ENCODE measurements at regions not wholly inside any gene's neighbourhood (a gene's known extent, or its start where the extent isn't known, plus 50 kb on each side); places are given as distances from the start of the nearest gene placed in this dataset.

DNA sequence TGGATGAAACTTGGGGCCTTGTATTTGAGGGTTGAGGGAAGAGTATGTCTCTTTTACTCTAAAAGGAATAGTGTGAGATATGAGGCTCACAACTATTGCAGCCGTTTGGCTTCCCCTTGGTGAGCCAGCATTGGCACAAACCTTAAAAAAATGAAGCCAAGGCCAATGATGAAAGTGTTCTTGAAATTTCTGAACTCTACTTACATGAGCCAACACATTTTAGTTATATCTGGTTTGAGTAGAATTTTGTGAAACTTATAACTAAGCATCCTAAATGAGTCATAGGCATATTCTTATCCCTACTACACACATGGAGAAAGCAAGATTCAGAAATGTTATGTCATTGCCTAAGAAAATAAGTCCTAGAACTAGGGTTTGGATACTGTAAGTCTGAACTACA, 55.3 kb upstream of the ACSS3 start:
- no peak overlapping the region for H3K27ac ChIP-seq
- H3K36me3 ChIP-seq: no peaks in the 10 kb centered on the region
- no peak for DNase-seq
- H3K4me1 ChIP-seq: no peaks in the 10 kb centered on the region
- no peak overlapping the region for H3K4me3 ChIP-seq
- H3K27me3 ChIP-seq: no peaks in the 10 kb centered on the region
- H3K9me3 ChIP-seq (replicated peaks): no peaks in the 10 kb centered on the region

DNA sequence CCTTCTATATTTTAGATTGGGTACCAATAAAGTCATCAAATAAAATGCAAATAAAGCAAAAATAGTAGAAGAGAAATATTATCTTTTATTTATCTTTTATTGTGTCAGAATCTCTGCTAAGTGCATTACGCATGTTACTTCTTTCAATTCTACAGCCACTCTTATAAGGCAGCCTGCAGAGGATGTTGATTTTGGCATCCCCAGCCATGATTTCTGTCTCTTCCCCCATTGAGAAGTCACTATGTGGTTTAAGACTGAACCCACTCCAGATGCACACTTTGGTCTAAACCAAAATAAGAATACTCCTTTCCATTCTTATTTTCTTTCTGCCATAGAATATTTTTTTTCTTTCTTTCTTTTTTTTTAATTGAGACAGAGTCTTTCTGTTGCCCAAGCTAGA, 56.0 kb upstream of the ACSS3 start:
- no peaks in the 10 kb centered on the region for H3K9me3 ChIP-seq (replicated peaks)

GRCh38 chr12:81021131-81021748, 56.6 kb upstream of the ACSS3 start:
- H3K4me1 ChIP-seq: no peaks in the 10 kb centered on the region
- no peak for DNase-seq
- no peaks in the 10 kb centered on the region for H3K36me3 ChIP-seq
- H3K4me3 ChIP-seq: no peak overlapping the region
- H3K27ac ChIP-seq: no peak overlapping the region
- H3K27me3 ChIP-seq: no peaks in the 10 kb centered on the region
- H3K9me3 ChIP-seq (replicated peaks): no peaks in the 10 kb centered on the region

More for the DNA sequence above, 56.0 kb upstream of the ACSS3 start:
- no peaks in the 10 kb centered on the region for H3K36me3 ChIP-seq
- H3K4me1 ChIP-seq: no peaks in the 10 kb centered on the region
- no peak overlapping the region for H3K27ac ChIP-seq
- DNase-seq: no peak
- no peak overlapping the region for H3K4me3 ChIP-seq
- H3K27me3 ChIP-seq: no peaks in the 10 kb centered on the region

GRCh38 chr12:81017792-81018191, 60.1 kb upstream of the ACSS3 start:
- Histone ChIP-seq H3K27me3 (no peaks in the 10 kb centered on the region), H3K4me1 (no peaks in the 10 kb centered on the region), H3K4me3 (no peak overlapping the region), H3K36me3 (no peaks in the 10 kb centered on the region), H3K27ac (no peak overlapping the region), H3K9me3 (replicated peaks) (no peaks in the 10 kb centered on the region)
- DNase-seq: no peak

GRCh38 chr12:81015510-81015909, 62.4 kb upstream of the ACSS3 start:
- Histone ChIP-seq H3K9me3 (replicated peaks) (no peaks in the 10 kb centered on the region), H3K27me3 (no peaks in the 10 kb centered on the region)
- DNase-seq: no peak

DNA sequence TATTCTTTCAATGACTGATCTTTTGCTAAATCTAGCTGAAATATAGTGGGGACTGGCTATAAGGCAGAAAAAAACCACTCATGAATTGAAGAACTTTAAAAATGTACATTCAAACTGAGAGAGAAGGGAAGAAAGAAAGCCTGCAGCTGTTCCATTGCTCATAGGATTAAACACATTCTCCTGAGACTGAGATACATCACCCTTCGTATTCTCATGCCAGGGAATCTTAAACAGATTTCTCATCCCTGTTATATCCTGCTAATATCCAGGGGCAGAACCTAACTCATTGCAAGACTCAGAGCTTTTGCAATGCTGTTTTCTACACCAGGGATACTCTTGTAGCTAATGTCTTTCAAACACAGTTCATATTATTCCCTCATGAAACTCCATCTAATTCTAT, 67.2 kb upstream of the ACSS3 start:
- no peaks in the 10 kb centered on the region for H3K27me3 ChIP-seq
- H3K27ac ChIP-seq: peak overlapping the region; percentile 5; the same call in 1 of the 2 replicates
- DNase-seq: peak; percentile 21 to 68
- H3K4me3 ChIP-seq: no peak overlapping the region
- no peaks in the 10 kb centered on the region for H3K36me3 ChIP-seq
- no peaks in the 10 kb centered on the region for H3K9me3 ChIP-seq (replicated peaks)
- peaks cover 9% of the 10 kb centered on the region for H3K4me1 ChIP-seq

More at GRCh38 chr12:81015510-81015909, 62.4 kb upstream of the ACSS3 start:
- Histone ChIP-seq H3K4me1 (peaks cover 5% of the 10 kb centered on the region), H3K36me3 (no peaks in the 10 kb centered on the region), H3K4me3 (no peak overlapping the region), H3K27ac (no peak overlapping the region)

- Histone ChIP-seq H3K4me3 (no peak overlapping the region), H3K27me3 (no peaks in the 10 kb centered on the region), H3K36me3 (no peaks in the 10 kb centered on the region), H3K9me3 (replicated peaks) (no peaks in the 10 kb centered on the region), H3K27ac (no peak overlapping the region), H3K4me1 (peaks cover 5% of the 10 kb centered on the region)
- DNase-seq: no peak
Observed at GRCh38 chr12:81005606-81006005, 67.9 kb upstream of the LIN7A start.

- Histone ChIP-seq H3K4me1 (no peaks in the 10 kb centered on the region), H3K27me3 (no peaks in the 10 kb centered on the region), H3K4me3 (no peak overlapping the region), H3K9me3 (replicated peaks) (no peaks in the 10 kb centered on the region), H3K27ac (no peak overlapping the region), H3K36me3 (no peaks in the 10 kb centered on the region)
- no peak for DNase-seq
Observed at GRCh38 chr12:81000831-81001230, 63.1 kb upstream of the LIN7A start.

GRCh38 chr12:80988986-80989385, 51.3 kb upstream of the LIN7A start:
- Histone ChIP-seq H3K27me3 (no peaks in the 10 kb centered on the region), H3K4me3 (no peak overlapping the region), H3K4me1 (no peaks in the 10 kb centered on the region), H3K36me3 (no peaks in the 10 kb centered on the region), H3K9me3 (replicated peaks) (no peaks in the 10 kb centered on the region; the same call in 1 of the 2 replicates), H3K27ac (no peak overlapping the region)
- DNase-seq: no peak

All from SJCRH30 (cell line).